IPS-15b (cell line): ENCODE measurements at regions not wholly inside any gene's neighbourhood (a gene's known extent, or its start where the extent isn't known, plus 50 kb on each side); places are given as distances from the start of the nearest gene placed in this dataset.

ENCODE experiments used
- H3K27me3 ChIP-seq: one replicate; pipeline ENCODE4 v1.6.1; 2013; ENCODE audit warnings: low read length; ENCODE audit not compliant: control insufficient read depth, insufficient read depth
- H3K36me3 ChIP-seq: one replicate; pipeline ENCODE4 v1.6.1; 2013; ENCODE audit warnings: low read length; ENCODE audit not compliant: control insufficient read depth, insufficient read depth
- H3K4me1 ChIP-seq: one replicate; pipeline ENCODE4 v1.6.1; 2013; ENCODE audit warnings: mild to moderate bottlenecking, low read length; ENCODE audit not compliant: control insufficient read depth, insufficient read depth
- H3K4me3 ChIP-seq: one replicate; pipeline ENCODE4 v1.5.1; 2013; ENCODE audit warnings: low read depth, low read length
- H3K9ac ChIP-seq: one replicate; pipeline ENCODE4 v1.6.1; 2013; ENCODE audit warnings: low read depth, mild to moderate bottlenecking, low read length
- H3K9me3 ChIP-seq: one replicate; pipeline ENCODE4 v1.6.1; 2013; ENCODE audit warnings: mild to moderate bottlenecking, low read length; ENCODE audit not compliant: control insufficient read depth, insufficient read depth

DNA sequence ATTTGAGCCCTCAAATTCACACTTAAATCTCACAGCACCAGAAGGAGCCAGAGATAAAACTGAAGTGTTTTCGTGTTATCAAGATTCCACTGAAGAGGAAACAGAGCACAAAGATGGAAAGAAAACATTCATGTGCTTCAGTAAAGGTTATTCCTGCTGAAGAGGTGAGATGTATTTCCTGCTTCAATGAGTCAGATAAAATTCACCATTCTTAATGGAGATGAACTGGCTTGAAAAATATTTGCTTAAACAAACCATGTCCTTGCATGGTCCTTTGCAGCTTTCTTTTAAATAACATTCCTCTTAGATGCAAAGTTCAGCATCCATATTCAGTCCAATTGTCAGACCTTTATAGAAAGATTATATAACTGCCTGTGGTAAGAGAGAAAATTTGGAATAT lies 294.2 kb downstream of the IPMK start:
- Histone ChIP-seq H3K9me3 (no peaks in the 10 kb centered on the region), H3K36me3 (no peaks in the 10 kb centered on the region), H3K9ac (no peak overlapping the region), H3K4me3 (no peak overlapping the region), H3K27me3 (no peaks in the 10 kb centered on the region), H3K4me1 (no peaks in the 10 kb centered on the region)

DNA sequence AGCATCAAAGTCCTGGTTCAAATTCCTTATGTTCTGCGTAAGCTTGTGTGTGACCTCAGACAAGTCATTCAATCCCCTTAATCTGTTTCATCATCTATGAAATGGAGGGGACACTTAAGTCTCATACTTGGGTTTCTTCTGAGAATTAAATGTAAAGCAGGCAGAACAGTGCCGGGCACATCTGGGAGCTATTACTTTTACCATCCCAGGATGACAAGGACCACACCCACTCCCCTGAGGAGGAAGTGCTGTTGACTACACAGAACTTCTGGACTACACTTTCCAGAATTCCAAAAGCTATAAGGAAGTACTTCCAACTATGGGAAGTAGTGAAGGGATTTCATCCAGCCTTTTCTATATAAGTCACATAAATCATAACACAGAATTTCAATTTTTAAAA lies 294.9 kb downstream of the IPMK start:
- no peaks in the 10 kb centered on the region for H3K9me3 ChIP-seq
- no peaks in the 10 kb centered on the region for H3K36me3 ChIP-seq
- H3K9ac ChIP-seq, result no peak overlapping the region
- no peaks in the 10 kb centered on the region for H3K4me1 ChIP-seq
- no peaks in the 10 kb centered on the region for H3K27me3 ChIP-seq
- no peak overlapping the region for H3K4me3 ChIP-seq

DNA sequence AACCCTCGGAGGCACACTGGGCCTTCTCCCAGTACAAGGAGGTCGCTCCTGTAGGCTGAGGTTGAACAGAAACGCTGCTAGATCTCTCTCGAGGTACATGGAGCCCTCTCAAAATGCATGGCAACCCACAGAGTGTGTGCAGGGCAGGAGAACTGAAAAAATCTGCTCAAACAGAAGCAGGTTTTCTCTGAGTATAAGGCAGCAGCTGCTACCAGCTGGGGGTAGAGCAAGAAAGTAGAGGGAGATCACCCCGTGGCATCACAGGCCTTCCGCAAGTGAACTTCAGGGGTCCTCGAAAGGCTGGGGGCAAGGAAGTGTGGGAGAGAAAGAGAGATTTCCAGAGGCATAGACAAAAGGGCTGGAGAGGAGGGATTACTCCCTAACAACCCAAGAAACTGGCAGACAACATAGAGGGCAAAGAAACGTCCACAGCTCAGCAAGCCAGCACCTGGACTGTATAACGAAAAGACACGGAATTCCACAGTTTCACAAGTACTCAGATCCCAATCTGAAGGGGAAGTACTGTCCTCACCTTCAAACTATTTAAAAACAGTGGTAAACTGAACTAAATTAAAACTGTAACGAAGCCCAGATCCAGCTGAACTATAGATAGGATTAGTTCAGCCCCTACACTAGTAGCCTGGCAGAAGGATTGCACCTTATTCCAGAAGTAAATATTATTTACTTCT lies 299.2 kb downstream of the IPMK start:
- H3K36me3 ChIP-seq, result no peaks in the 10 kb centered on the region
- no peaks in the 10 kb centered on the region for H3K27me3 ChIP-seq
- H3K4me3 ChIP-seq, result no peak overlapping the region
- H3K4me1 ChIP-seq, result no peaks in the 10 kb centered on the region
- H3K9me3 ChIP-seq, result no peaks in the 10 kb centered on the region
- H3K9ac ChIP-seq, result no peak overlapping the region

DNA sequence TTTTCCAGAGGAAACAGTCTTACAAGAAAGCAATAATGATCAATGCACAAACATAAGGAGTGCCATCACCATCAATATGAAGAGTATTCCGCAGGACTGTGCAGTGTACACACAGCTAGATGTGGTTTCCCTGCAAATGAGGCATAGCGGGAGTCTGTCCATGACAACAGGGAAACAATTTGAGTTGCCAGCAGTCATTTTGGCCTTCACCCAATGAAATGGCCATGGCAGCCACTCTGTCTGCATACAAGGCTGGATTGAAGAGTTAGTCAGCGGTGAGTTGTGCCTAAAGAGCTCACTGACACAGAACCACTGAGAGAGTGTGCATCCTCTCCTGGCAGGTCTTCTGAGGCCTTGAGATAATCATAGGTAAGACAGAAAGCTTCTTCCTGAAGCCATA lies 303.3 kb downstream of the IPMK start:
- no peaks in the 10 kb centered on the region for H3K27me3 ChIP-seq
- no peaks in the 10 kb centered on the region for H3K36me3 ChIP-seq
- H3K4me3 ChIP-seq, result no peak overlapping the region
- H3K9me3 ChIP-seq, result no peaks in the 10 kb centered on the region
- no peak overlapping the region for H3K9ac ChIP-seq
- no peaks in the 10 kb centered on the region for H3K4me1 ChIP-seq

DNA sequence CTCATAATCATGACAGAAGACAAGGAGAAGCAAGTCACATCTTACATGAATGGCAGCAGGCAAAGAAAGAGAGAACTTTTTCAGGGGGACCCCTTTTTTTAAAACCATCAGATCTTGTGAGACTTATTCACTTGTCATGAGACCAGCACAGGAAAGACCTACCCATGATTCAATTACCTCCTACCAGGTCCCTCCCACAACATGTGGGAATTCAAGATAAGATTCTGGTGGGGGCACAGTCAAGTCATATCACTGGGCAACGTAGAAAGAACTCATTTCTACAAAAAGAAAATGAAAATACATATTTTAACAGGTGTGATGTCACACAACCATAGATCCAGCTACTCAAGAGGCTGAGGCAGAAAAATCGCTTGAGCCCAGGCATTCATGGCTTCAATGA lies 304.1 kb downstream of the IPMK start:
- Histone ChIP-seq H3K9me3 (no peaks in the 10 kb centered on the region), H3K4me3 (no peak overlapping the region), H3K27me3 (no peaks in the 10 kb centered on the region), H3K36me3 (no peaks in the 10 kb centered on the region), H3K4me1 (no peaks in the 10 kb centered on the region), H3K9ac (no peak overlapping the region)

DNA sequence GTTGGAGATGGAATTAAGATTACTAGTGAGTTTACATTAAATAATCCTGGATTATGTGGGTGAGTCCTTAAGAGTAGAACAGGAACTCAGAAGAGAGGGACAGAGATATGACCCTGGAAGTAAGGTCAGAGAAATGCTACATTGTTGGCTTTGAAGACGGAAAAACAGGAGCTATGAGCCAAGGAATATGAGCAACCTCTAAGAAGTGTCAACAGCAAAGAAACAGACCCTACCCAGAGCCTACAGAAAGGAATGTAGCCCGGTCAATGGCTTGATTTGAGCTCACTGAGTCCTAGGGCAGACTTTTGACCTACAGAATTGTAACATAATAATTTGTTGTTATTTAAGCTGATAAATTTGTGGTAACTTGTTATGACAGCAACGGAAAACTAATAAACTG lies 304.9 kb downstream of the IPMK start:
- Histone ChIP-seq H3K36me3 (no peaks in the 10 kb centered on the region), H3K9ac (no peak overlapping the region), H3K4me3 (no peak overlapping the region), H3K4me1 (no peaks in the 10 kb centered on the region), H3K27me3 (no peaks in the 10 kb centered on the region), H3K9me3 (no peaks in the 10 kb centered on the region)

DNA sequence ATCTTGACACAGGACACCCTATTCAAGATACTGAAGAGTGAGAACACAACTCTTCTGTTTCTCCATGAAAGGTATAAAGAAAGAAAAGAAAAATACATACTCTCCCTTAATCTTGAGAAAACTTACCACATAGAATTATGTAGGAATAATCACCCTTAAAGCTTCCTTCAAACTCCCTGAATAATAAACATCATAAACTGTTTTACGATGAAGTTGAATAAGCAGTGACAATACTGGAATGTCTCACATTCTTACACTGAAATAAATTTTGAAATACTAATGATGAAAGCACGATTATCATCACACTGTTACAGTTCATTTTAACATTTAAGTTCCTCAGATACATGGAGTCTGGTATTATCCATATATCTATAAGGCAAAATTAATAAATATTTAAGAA lies 306.2 kb downstream of the IPMK start:
- no peak overlapping the region for H3K4me3 ChIP-seq
- H3K4me1 ChIP-seq, result no peaks in the 10 kb centered on the region
- H3K27me3 ChIP-seq, result no peaks in the 10 kb centered on the region
- no peaks in the 10 kb centered on the region for H3K9me3 ChIP-seq
- H3K36me3 ChIP-seq, result no peaks in the 10 kb centered on the region
- H3K9ac ChIP-seq, result no peak overlapping the region

DNA sequence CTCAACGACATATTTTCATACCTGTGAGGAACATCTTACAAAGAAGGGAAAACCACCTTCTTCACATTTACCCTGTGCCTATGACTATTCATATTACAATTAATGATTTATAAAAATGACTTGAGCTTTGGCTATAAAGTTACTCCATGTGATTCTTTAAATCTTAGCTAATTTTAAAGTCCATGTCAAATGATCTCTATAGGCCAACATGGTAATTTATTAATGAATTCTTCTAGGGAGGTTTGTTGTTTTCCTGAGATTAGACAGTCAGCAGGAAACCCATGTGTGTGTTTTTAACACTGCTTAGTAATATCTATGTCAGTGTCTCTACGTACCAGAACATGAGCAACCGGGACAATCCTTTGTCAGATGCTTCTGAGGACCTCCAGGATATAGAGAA lies 307.3 kb downstream of the IPMK start:
- Histone ChIP-seq H3K4me1 (no peaks in the 10 kb centered on the region), H3K27me3 (no peaks in the 10 kb centered on the region), H3K4me3 (no peak overlapping the region), H3K9me3 (no peaks in the 10 kb centered on the region), H3K9ac (no peak overlapping the region), H3K36me3 (no peaks in the 10 kb centered on the region)

DNA sequence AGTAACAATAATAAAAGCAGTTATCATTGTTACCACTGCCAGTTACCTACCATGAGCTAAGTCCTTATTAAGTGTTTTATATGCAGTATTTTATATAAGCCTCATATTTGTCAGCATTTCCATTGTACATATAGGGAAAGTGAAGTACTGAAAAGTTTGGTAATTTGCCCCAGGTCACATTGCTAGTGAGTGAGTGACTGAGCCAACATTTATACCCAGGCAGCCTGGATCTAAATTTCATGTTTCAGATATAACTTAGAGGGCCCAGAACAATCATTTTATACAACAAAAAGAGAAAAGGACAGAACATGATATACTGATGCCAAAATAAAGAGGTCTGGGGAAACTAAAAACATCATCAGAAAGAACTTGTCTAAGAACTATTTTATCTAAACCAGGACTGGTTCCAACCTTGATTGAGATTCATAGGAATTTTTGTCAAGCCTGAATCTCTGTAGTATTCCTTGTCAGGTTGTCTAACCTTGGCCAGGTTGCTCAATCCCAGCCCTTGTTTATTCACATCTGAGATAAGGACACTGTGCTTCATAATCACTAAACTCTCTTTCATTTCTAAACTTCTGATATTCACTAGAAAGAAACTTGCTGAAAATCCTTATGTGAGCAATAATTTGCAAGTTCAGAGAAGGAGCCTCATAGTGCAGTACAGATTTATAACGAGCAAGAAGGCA lies 308.2 kb downstream of the IPMK start:
- Histone ChIP-seq H3K36me3 (no peaks in the 10 kb centered on the region), H3K4me3 (no peak overlapping the region), H3K4me1 (no peaks in the 10 kb centered on the region), H3K27me3 (no peaks in the 10 kb centered on the region), H3K9ac (no peak overlapping the region), H3K9me3 (no peaks in the 10 kb centered on the region)

DNA sequence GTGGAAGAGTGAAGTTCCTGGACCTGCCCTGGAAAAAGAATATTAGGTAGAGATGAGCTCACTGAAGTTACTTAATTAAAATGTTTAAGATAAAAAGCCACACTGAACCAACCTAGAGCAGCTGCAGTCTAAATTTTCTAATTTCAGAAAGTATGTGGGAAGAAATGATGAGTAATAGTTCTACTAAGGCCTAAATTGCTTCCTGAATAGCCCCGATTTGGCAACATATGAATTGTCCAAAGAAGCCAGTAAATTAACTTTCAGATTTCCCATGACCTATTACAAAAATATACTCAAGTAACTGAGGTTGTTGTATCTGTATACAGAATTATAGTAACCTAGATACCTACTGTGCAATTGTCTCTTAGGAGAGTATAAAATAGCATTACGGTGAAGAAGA lies 312.6 kb downstream of the IPMK start:
- H3K9ac ChIP-seq, result no peak overlapping the region
- H3K27me3 ChIP-seq, result no peaks in the 10 kb centered on the region
- H3K4me3 ChIP-seq, result no peak overlapping the region
- no peaks in the 10 kb centered on the region for H3K9me3 ChIP-seq
- H3K36me3 ChIP-seq, result no peaks in the 10 kb centered on the region
- peaks cover 5% of the 10 kb centered on the region for H3K4me1 ChIP-seq

DNA sequence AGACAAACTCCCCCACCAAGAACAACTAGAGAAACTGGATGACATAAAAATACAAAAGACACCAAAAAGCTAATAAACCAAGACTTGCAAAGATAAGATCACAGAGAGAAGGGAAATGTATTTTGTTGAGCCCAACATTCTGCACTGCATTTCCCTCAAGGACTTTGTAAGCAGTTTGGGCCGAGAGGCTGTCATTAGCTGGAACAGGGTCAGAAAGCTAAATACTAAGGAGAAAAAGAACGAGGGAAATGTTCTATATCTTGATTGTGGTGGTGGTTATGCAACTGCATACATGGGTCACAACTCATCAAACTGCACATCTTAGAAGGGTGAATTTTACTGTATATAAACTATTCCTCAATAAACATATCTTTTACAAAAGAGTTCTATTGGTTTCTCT lies 315.0 kb downstream of the IPMK start:
- H3K9ac ChIP-seq, result no peak overlapping the region
- H3K36me3 ChIP-seq, result no peaks in the 10 kb centered on the region
- H3K9me3 ChIP-seq, result no peaks in the 10 kb centered on the region
- peaks cover 5% of the 10 kb centered on the region for H3K4me1 ChIP-seq
- no peak overlapping the region for H3K4me3 ChIP-seq
- H3K27me3 ChIP-seq, result no peaks in the 10 kb centered on the region

DNA sequence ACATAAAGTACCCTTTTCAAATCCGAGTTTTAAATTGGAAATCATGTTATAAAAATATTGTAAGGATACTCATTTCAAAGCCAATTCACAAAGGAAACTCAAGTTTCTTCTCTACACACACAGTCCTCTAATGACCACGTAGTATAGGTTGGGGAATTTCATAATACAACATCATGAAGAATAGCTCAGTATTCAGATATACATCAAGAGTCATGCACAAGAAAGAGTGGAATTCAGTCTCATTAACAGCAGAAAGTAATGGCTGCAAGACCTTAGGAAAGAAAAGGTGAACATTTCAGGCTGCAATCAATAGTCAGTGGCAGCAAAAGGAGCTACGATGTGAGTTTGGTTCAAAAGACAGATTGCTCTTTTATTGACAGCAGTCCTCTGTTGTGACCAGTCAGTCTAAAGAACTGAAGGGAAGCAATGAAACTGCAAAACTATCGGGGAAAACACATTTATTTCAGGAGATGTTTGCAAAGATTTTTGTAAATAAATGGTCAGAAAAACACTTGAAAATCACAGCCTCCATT lies 317.2 kb downstream of the IPMK start:
- H3K4me3 ChIP-seq, result no peak overlapping the region
- H3K36me3 ChIP-seq, result no peaks in the 10 kb centered on the region
- no peaks in the 10 kb centered on the region for H3K27me3 ChIP-seq

More for the DNA sequence above, 317.2 kb downstream of the IPMK start:
- peaks cover 5% of the 10 kb centered on the region for H3K4me1 ChIP-seq
- no peak overlapping the region for H3K9ac ChIP-seq
- H3K9me3 ChIP-seq, result no peaks in the 10 kb centered on the region
